GM23248 (cell line): ENCODE measurements at regions not wholly inside any gene's neighbourhood (a gene's known extent, or its start where the extent isn't known, plus 50 kb on each side); places are given as distances from the start of the nearest gene placed in this dataset.

Experiments
- DNase-seq: peaks from one replicate; pipeline ENCODE4 v3.0.0-alpha.2; 2015
- H2AFZ ChIP-seq: fragments of 200-600 bp; sonication (generic); 2 replicates; pipeline ENCODE4 v1.6.1; 2016; ENCODE audit warnings: antibody characterized with exemption
- H3F3A ChIP-seq: fragments of 200-600 bp; sonication (generic); 2 replicates; pipeline ENCODE4 v1.6.1; 2016; ENCODE audit warnings: mild to moderate bottlenecking, antibody characterized with exemption, mixed run types; ENCODE audit not compliant: insufficient read depth
- H3K27ac ChIP-seq: fragments of 200-600 bp; sonication (generic); 2 replicates; pipeline ENCODE4 v1.5.1; 2016; ENCODE audit warnings: mild to moderate bottlenecking
- H3K27me3 ChIP-seq: fragments of 200-600 bp; sonication (generic); replicated peaks from 2 replicates; pipeline ENCODE4 v1.6.1; 2016; ENCODE audit warnings: mild to moderate bottlenecking; ENCODE audit not compliant: insufficient read depth
- H3K36me3 ChIP-seq: fragments of 200-600 bp; sonication (generic); 2 replicates; pipeline ENCODE4 v1.6.1; 2016; ENCODE audit warnings: low read depth, mild to moderate bottlenecking
- H3K4me1 ChIP-seq: fragments of 200-600 bp; sonication (generic); 2 replicates; pipeline ENCODE4 v1.6.1; 2016; ENCODE audit warnings: mild to moderate bottlenecking; ENCODE audit not compliant: insufficient read depth
- H3K4me2 ChIP-seq: fragments of 200-600 bp; sonication (generic); one replicate; pipeline ENCODE4 v1.6.1; 2016; ENCODE audit warnings: mild to moderate bottlenecking; ENCODE audit not compliant: unreplicated experiment
- H3K4me3 ChIP-seq: fragments of 200-600 bp; sonication (generic); 2 replicates; pipeline ENCODE4 v1.5.1; 2016; ENCODE audit warnings: mild to moderate bottlenecking
- H3K79me2 ChIP-seq: fragments of 200-600 bp; sonication (generic); 2 replicates; pipeline ENCODE4 v1.6.1; 2016; ENCODE audit warnings: mild to moderate bottlenecking; ENCODE audit not compliant: insufficient read depth
- H3K9ac ChIP-seq: fragments of 200-600 bp; sonication (generic); 2 replicates; pipeline ENCODE4 v1.6.1; 2016; ENCODE audit warnings: mild to moderate bottlenecking
- H3K9me2 ChIP-seq: fragments of 200-600 bp; sonication (generic); 2 replicates; pipeline ENCODE4 v1.6.1; 2016; ENCODE audit warnings: mixed run types, mild to moderate bottlenecking, moderate library complexity; ENCODE audit not compliant: insufficient read depth
- H3K9me3 ChIP-seq: fragments of 200-600 bp; sonication (generic); one replicate; pipeline ENCODE4 v1.6.1; 2017; ENCODE audit warnings: low read depth
- H4K20me1 ChIP-seq: fragments of 200-600 bp; sonication (generic); 2 replicates; pipeline ENCODE4 v1.6.0; 2016; ENCODE audit not compliant: insufficient read depth
- EZH2 ChIP-seq: fragments of 200-600 bp; sonication (generic); IDR thresholded peaks from 2 replicates; pipeline ENCODE4 v1.6.1; 2018; ENCODE audit warnings: antibody characterized with exemption, mild to moderate bottlenecking; ENCODE audit not compliant: insufficient read depth, poor library complexity, severe bottlenecking
- EZH2phosphoT487 ChIP-seq: fragments of 200-600 bp; sonication (generic); IDR thresholded peaks from 2 replicates; pipeline ENCODE4 v1.6.1; 2018; ENCODE audit warnings: antibody characterized with exemption, moderate library complexity, mild to moderate bottlenecking, low read depth; ENCODE audit not compliant: insufficient read depth
- WGBS, 2 experiments: methylation state at CpG; one replicate each; pipeline ENCODE4 v1.1.6; 2015 to 2017; ENCODE audit warnings: low lambda C conversion rate in 2 of 2, low coverage in 1 of 2; ENCODE audit errors: missing lambda C conversion rate in 2 of 2; 5-methylcytosine and 5-hydroxymethylcytosine counted together
- in situ Hi-C: fragments of 300-500 bp; cut with MboI; formaldehyde crosslinking; loops from 2 replicates; pipeline ENCODE4 v1.15.0; 2020

DNA sequence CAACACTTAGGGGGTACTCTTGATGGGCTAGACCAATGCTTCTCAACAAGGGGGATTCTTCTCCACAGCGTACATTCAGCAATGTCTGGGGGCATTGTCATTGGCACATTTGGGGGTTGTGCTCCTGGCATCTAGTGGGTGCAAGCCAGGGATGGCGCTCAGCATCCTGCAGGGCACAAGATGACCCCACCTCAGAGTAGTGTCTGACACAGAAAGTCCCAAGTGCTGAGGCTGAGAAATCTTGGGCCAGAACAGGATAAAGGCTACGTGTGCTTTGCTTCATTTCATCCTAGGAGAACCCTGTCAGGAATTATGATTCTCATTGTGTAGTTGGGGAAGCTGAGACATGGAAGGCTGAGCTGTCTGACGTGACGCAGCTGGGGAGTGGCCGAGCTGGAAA, 298.6 kb downstream of the CDH26 start:
- Histone ChIP-seq H2AFZ (no peak overlapping the region), H3K79me2 (no peaks in the 10 kb centered on the region), H3K36me3 (no peaks in the 10 kb centered on the region), H3K27me3 (no peaks in the 10 kb centered on the region), H3K9me3 (no peaks in the 10 kb centered on the region), H3K4me3 (no peak overlapping the region), H3K27ac (no peak overlapping the region), H3K4me1 (peaks cover 13% of the 10 kb centered on the region), H3F3A (no peaks in the 10 kb centered on the region), H3K4me2 (no peak overlapping the region), H3K9ac (no peak overlapping the region), H4K20me1 (no peaks in the 10 kb centered on the region), H3K9me2 (no peaks in the 10 kb centered on the region)
- WGBS, 2 experiments = 58 to 64% methylated on average over 6 of the region's 6 CpGs
- TF ChIP-seq EZH2 = no peak
- no peak for TF ChIP-seq EZH2phosphoT487
- in situ Hi-C loops = no loop called here
- DNase-seq = no peak

DNA sequence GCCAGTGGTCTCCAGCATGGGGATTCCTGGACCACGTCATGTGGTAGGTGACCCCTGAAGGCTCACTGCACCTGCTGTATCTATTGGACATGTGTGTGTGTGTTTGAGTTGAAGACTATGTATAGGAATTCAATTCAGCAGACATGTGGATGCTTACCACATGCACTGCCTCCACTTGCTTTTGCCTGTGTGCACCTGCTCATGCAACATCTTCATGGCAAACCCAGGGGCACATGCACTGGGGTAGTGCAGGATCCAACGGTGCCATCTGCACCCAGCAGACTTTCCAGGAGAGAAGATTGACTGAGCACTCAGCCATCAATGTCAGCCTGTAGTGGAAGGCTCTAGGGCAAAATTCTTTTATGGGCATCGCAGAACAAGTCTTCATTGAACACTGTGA, 299.4 kb downstream of the CDH26 start:
- no peak overlapping the region for H3K4me2 ChIP-seq
- H3K27ac ChIP-seq = no peak overlapping the region
- H3K4me3 ChIP-seq = no peak overlapping the region
- no peaks in the 10 kb centered on the region for H3K36me3 ChIP-seq
- no peak for DNase-seq
- no peak overlapping the region for H3K9ac ChIP-seq
- no peaks in the 10 kb centered on the region for H3K9me3 ChIP-seq
- H4K20me1 ChIP-seq = no peaks in the 10 kb centered on the region
- no peaks in the 10 kb centered on the region for H3K27me3 ChIP-seq
- 47% methylated on average over 3 of the region's 3 CpGs for WGBS, 2 experiments
- H3K4me1 ChIP-seq = peaks cover 13% of the 10 kb centered on the region
- TF ChIP-seq EZH2 (no peak), EZH2phosphoT487 (no peak)
- in situ Hi-C loops = no loop called here
- no peaks in the 10 kb centered on the region for H3K9me2 ChIP-seq
- no peak overlapping the region for H2AFZ ChIP-seq
- no peaks in the 10 kb centered on the region for H3F3A ChIP-seq
- no peaks in the 10 kb centered on the region for H3K79me2 ChIP-seq

DNA sequence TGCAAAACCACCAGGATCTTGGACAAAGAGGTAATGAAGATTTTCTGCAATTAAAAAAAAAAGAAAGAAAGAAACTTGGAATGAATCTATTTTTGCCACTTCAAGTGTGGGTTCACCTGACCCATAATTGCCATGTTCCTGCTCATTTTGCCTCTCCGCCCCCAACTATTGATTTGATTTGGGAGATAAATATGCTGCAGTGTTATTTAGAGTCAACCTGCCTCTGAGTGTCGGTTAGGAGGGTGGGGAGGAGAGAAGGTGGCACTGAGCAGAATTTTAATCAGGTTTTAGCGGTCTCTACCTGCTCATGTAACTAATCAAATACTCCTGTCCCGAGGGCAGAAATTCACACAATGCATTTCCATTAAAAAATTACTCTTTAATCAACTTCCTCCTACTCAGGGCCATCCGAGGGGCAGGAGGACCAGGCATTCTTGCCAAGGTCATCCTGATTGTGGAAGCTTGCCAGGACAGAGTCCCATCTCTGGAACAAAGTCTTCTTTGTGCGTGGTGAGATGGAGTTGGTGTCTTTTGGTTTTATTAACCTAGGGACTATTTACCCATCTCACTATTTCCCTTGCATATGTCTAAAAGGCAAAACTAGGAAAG, 300.1 kb downstream of the CDH26 start:
- no peaks in the 10 kb centered on the region for H3F3A ChIP-seq
- H3K4me3 ChIP-seq = no peak overlapping the region
- no peaks in the 10 kb centered on the region for H3K79me2 ChIP-seq
- H3K9me3 ChIP-seq = no peaks in the 10 kb centered on the region
- H2AFZ ChIP-seq = no peak overlapping the region
- no peak overlapping the region for H3K9ac ChIP-seq
- H3K4me2 ChIP-seq = no peak overlapping the region
- H3K27me3 ChIP-seq = no peaks in the 10 kb centered on the region
- H3K36me3 ChIP-seq = no peaks in the 10 kb centered on the region
- H3K9me2 ChIP-seq = no peaks in the 10 kb centered on the region
- 56 to 62% methylated on average over 6 of the region's 6 CpGs for WGBS, 2 experiments
- in situ Hi-C loops = no loop called here
- peaks cover 13% of the 10 kb centered on the region for H3K4me1 ChIP-seq
- TF ChIP-seq EZH2 = no peak
- no peak for TF ChIP-seq EZH2phosphoT487
- no peaks in the 10 kb centered on the region for H4K20me1 ChIP-seq
- no peak for DNase-seq
- H3K27ac ChIP-seq = no peak overlapping the region

DNA sequence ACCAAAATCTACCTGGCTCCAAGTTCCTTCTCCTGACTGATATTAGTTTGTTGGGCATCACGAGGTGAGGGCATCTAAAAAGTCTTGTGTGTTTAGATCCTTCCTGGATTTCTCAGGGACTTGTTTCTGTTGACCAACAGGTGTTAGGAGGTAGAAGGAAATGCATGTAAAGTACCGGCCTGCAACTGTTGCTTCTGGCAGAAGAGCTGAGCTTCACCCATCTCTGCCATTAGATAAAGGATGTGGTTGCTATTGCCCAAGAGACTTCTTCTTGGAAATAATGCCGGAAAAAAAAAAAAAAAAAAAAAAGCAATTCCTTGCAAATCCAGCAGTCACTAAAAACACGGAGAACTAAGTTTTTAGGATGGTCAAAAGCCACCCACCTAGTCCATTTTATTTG, 303.1 kb downstream of the CDH26 start:
- TF ChIP-seq EZH2phosphoT487 (no peak), EZH2 (no peak)
- Histone ChIP-seq H3K36me3 (no peaks in the 10 kb centered on the region), H3K4me2 (no peak overlapping the region), H3F3A (no peaks in the 10 kb centered on the region), H3K4me3 (no peak overlapping the region), H3K9me2 (no peaks in the 10 kb centered on the region), H3K27ac (no peak overlapping the region), H3K4me1 (no peaks in the 10 kb centered on the region), H2AFZ (no peak overlapping the region), H3K27me3 (no peaks in the 10 kb centered on the region), H3K9me3 (no peaks in the 10 kb centered on the region), H3K9ac (no peak overlapping the region), H4K20me1 (no peaks in the 10 kb centered on the region), H3K79me2 (no peaks in the 10 kb centered on the region)
- in situ Hi-C loops = no loop called here
- WGBS, 2 experiments = 53 to 61% methylated on average over 4 of the region's 4 CpGs
- DNase-seq = no peak
